ENCODE measurements at regions not wholly inside any gene's neighbourhood (a gene's known extent, or its start where the extent isn't known, plus 50 kb on each side); places are given as distances from the start of the nearest gene placed in this dataset.

GRCh38 chr6:167576050-167576741 lies 250.5 kb upstream of the AFDN start:
- no peak for TF ChIP-seq EZH2 (IDR thresholded peaks at IDR 0.05; ENCODE audit: insufficient read depth, poor library complexity, severe bottlenecking)
- no peak for TF ChIP-seq EZH2phosphoT487 (IDR thresholded peaks at IDR 0.05; ENCODE audit: insufficient read depth, low read depth)

Measured in GM23248 (cell line).